ENCODE measurements at regions not wholly inside any gene's neighbourhood (a gene's known extent, or its start where the extent isn't known, plus 50 kb on each side); places are given as distances from the start of the nearest gene placed in this dataset.

- TF ChIP-seq CTCF (IDR thresholded peaks at IDR 0.05) (no peak), POLR2A (IDR thresholded peaks at IDR 0.05) (no peak)
These were observed 158.9 kb upstream of the OLIG3 start for GRCh38 chr6:137652961-137653705.
